ENCODE measurements at regions not wholly inside any gene's neighbourhood (a gene's known extent, or its start where the extent isn't known, plus 50 kb on each side); places are given as distances from the start of the nearest gene placed in this dataset.
A peak's percentile ranks its signal among the peaks of the same experiment; 100 is the strongest.
"Not testable (repeated sequence)": the region's sequence is repeated elsewhere in the genome, so short reads cannot be mapped to it uniquely, and the experiment has no call there.

DNA sequence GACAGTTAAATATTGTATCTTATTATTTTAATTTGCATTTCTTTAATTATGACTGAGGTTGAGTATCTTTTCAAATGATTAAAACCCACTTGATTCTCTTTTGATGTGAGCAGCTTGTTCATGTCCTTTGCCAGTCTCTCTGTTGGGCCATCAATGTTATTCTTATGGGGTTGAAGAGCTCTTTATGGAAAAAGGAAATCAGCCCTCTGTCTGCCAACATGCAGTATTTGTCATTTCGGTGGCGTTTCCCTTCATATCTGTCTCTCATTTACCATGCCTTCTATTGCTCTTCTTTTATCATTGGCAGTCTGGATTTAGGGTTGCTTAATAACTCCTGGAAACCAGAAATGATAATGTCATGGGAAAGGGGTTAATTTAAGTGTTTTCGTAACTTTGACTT lies 340.7 kb upstream of the DNAJC19 start:
- no peak for DNase-seq (ENCODE audit: low spot score)

DNA sequence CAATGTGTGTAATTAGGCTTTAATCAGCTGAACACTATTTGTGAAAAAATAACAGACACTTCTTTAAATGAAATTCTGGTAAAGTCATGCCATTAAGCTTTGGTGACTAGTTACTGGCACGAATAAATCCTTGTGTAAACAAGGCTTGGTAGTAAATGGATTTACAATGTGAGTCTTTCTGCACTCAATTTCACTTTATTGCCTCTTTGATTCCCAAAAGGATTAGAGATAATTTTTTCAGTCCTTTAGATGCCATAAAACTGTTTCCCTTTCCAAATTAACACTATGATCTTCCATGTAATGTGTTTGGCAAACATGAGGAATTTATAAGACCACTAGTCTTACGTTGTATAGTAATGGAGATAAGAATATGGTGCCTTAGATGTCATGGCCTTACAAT lies 339.5 kb upstream of the DNAJC19 start:
- DNase-seq (ENCODE audit: low spot score) = no peak

DNA sequence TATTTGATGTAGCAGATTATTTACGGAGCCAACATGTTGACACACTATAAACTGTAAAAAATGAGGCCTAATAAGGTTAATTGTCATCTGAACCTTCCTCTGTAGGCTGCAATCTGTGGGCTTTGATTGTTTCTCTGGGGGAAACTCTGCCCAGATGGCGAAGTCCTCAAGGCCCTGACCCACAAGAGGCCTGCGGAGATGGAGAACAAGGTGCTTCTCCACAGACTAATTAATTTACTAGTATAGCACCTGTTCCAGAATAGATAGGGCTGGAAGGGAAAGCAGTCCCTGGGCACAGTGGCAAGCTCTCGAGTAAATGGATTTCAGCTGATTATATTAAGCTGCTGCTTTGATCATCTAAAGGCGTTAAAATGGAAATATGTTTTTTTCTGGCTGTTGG lies 338.8 kb upstream of the DNAJC19 start:
- no peak for DNase-seq (ENCODE audit: low spot score)

DNA sequence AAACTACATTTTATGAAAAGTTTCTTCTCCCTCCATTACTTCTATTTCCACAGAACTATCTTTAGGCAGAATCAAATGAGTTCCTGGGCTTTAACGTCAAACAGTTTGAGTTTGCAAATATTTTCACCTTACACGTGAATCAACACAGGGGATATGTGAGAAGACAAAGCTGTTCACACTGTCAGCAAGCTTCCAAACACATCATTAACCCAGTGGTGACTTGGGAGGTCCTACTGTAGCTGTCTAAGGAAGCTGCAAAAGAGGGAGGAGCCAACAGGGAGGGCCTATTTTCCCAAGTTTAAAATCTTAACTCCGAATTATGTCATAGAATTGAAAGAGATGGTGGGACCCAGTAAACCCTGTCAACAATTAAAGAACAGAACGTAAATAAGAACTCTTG lies 337.8 kb upstream of the DNAJC19 start:
- DNase-seq (ENCODE audit: low spot score) = no peak

DNA sequence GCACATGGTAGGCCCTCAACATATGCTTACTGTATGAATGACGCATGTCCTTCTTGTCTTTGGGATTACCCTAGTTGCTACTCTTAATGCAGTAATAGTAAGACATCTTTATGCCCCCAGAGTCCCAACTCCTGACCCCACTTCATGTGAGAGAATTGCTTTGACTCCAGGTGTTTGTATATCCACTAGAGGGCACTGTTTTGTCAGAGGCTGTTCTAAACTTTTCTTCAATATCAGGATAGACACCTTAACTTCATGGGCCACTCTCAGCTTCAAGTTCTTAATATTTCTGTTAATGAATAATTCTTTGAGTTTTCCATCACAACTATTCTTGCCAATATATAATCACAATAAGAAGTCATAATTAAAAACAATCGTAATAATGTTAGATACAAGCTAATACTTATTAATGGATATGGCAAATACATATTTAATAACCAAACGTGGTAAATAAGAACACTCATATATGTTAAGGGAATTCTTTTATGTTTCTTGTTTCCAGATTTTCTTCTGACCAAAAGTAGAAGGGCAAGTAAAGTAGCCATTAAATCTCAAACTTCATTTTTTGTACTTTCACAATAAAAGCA lies 337.2 kb upstream of the DNAJC19 start:
- DNase-seq (ENCODE audit: low spot score) = peak; percentile 59

DNA sequence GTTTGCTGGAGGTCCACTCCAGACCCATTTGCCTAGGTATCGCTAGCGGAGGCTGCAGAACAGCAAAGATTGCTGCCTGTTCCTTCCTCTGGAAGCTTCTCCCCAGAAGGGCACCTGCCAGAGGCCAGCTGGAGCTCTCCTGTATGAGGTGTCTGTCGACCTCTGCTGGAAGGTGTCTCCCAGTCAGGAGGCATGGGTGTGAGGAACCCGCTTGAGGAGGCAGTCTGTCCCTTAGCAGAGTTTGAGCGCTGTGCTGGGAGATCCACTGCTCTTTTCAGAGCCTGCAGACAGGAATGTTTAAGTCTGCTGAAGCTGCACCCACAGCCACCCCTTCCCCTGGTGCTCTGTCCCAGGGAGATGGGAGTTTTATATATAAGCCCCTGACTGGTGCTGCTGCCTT lies 335.0 kb upstream of the DNAJC19 start:
- DNase-seq (ENCODE audit: low spot score) = not testable (repeated sequence)

DNA sequence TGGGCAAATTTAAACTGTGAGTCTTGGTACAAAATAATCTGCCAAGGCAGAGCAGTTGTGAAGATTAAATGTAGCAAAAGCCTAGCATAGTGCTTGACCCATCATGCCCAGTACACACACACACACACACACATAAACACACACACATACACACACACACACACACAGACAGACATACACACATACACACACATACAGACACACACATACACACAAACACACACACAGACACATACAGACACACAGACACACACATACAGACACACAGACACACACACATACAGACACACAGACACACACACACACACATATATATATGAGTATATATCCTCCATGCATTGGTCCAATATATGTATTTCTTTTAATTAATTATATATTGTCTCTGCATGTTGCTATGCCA lies 328.8 kb upstream of the DNAJC19 start:
- no peak for DNase-seq (ENCODE audit: low spot score)

DNA sequence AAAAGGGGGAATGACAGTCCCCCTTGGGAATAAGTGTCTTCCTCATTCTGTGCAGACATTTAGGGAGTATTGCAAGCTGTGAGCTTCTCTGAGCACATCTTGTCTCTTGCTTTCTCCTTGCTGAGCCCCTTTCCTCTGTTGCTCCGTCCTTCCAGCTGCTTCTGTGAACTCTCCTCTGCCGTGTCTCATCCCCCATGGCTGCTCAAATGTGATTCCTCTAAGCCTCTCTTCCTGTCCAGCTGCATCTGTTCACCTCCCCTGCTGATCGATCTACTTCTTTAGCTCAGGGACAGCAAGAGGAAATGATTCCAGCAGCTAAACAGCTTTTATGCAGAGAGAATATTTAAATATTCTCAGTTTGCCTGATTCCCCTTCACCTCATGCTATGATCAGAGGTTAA lies 328.0 kb upstream of the DNAJC19 start:
- no peak for DNase-seq (ENCODE audit: low spot score)

DNA sequence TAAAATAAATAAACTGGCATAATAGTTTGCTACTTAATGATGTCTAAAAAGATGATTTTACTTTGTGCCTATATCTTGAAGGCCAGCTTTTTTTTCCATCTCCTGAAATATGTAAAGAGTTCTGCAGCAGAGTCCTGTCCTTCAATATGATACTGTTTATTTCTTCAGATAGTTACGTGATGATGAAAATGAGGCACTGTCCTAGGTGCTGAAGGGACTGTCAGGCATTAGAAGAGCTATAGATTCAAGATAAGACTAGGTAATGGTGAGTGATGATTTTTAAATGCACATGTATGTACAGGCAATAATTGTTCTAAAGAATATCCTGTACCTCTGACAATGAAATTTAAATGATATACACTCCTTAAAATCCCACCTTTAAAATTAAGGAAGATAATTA lies 326.9 kb upstream of the DNAJC19 start:
- DNase-seq (ENCODE audit: low spot score) = peak; percentile 34

DNA sequence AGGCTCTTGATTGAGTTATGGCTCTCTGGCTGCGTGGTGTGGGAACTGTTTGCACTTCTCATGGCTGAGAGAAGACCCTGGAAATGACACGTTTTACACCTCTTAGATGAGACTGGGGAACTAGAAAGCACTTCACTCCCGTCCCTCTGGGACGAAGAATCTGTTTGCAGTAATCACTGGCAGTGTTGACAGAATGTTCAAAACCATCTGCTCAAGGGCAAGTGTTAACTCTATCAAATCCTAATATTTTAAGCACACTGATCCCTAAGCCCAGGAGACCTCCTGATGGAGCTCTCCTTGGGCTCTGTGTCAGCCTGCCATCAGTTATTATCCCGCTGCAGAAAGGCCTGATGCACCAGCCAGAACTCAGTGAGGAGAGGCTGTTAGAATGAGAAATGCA lies 323.8 kb upstream of the DNAJC19 start:
- no peak for DNase-seq (ENCODE audit: low spot score)

DNA sequence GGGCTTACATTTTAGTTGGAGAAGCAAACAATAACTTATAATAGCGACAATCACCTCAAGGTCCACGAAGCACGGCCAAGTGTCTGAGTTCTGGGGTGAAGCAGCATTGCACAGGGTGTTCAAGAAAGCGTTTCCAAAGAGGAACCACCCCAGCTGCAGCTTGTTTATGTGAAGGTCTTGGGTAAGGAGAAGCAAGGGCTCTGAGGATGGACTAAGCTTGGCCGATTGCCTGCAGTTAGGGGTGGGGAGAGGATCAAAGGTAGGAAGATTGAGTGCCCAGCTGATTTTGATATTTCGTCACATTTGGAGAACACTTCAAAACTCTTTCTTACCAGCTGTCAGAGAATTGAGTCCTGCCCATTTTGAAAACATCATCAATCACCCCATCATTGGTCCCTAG lies 321.6 kb upstream of the DNAJC19 start:
- no peak for DNase-seq (ENCODE audit: low spot score)

DNA sequence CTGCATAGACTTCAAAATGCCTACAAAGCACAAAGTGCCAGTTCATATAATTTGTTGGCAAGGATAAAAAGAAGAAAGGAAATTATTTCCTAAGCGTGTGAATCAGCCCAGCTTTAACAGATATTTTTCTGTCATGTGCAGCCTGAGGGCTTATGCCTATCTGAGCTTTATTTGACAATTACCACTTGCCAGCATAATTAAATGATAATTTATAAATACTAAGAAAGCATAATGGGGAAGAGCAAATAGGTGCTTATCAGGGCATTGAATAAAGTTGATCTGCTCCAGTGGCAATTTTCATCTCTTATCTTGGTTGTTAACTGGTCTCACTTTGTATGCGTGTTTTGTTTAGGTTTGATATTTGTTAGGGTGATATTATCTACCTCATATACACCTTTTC lies 313.4 kb upstream of the DNAJC19 start:
- DNase-seq (ENCODE audit: low spot score) = no peak

DNA sequence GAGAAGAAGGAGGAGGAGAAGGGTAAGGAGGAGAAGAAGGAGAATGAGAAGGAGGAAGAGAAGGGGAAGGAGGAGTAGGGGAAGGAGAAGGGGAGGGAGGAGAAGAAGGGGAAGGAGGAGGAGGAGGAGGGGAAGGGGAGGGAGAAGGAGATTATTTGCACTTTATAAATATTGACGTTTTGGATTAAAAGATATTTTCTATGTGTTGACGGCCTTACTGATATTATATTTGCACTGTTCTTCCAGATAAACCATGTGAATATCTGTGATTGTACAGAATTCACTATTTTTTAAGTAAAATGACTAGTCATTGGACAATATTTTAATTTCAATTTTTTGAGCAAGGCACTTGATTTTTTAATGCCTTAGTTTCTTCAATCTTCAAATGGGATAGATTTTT lies 310.5 kb upstream of the DNAJC19 start:
- DNase-seq (ENCODE audit: low spot score) = no peak

DNA sequence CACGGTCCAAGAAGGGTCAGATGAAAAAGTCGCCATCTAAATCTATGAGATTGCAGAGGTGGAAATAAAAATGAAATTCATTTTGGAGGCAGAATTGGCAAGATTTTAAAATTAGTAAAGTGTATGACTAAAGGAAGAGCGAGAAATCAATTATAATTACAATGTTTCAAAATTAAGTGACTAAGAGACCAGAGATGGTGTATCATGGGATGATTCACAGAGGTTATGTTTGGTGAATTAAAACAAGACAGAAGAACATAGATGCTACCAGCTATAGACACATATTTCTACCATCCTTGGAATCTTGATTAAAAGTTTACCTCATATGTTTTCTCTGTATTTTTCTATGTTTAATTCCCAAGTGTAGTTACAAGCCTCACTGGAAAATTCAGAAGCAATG lies 308.9 kb upstream of the DNAJC19 start:
- no peak for DNase-seq (ENCODE audit: low spot score)

DNA sequence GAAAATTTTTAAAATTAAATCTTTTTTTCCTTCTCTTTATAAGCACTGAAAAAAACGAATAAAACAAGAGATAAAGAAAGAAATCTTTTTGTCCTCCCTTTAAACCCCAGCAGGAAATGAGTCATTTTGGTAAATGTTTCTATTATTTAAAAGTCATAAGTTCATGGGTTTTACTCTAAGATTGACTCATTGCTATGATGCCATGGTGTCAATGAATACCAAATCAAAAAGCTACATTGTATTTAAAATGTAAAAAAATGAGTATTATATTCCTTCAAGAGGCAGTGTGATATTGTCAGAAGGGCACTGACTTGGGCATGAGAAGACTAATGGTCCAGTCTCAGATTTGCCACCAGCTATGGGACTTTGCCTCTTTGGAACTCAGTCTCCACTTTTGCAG lies 303.4 kb upstream of the DNAJC19 start:
- DNase-seq (ENCODE audit: low spot score) = no peak

DNA sequence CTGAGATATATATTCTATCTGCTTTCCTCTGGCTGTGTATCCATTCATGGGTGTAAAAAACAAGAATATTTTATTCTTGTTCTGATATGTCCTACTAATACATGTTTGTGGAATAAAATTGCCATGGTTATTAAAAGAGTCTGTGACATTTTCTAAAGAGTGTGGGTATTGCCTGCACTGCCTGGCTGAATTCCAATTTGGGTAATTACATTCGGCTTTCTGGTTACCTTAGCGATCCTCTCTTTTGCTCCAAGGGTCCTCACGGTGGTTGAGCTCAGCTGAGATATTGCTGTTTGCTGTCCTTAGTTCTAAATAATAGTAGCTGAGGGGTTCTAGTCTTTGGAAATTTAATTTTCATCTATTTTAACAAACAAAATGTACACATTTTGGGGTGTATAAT lies 301.4 kb upstream of the DNAJC19 start:
- no peak for DNase-seq (ENCODE audit: low spot score)

DNA sequence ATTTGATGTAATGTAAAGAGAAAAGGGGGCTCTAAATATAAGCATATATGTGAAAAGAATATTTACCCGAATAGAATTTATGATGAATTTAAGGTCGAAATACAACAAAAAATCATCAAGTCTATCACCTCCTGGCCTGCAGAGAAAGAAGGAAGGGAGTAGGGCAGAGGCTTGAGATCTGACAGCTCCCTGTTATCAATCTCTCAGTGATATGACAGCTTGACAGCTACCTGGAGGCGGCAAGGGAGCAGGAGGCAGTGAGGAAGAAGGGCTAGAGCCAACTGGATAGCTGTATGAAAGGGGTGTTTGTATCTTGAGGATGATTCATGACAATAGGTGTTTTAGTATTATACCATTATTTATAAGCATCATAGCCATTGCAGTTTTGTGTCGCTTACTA lies 299.8 kb upstream of the DNAJC19 start:
- DNase-seq (ENCODE audit: low spot score) = no peak

DNA sequence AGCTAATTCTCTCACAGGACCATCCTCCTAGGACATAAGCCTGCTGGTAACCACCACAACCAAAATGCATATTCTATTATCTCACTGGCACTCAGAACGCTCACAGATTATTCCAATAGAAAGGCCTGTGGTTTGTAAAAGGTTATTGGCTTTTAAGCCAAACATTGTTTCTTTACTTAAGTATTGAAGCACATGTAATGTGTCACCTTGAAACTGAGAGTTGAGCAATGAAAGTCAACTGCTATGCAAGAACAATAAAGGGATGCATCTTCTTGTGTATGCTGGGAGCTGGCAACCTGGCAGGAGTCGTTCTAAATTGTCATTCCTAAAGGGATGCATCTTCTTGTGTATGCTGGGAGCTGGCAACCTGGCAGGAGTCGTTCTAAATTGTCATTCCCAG lies 298.6 kb upstream of the DNAJC19 start:
- no peak for DNase-seq (ENCODE audit: low spot score)

DNA sequence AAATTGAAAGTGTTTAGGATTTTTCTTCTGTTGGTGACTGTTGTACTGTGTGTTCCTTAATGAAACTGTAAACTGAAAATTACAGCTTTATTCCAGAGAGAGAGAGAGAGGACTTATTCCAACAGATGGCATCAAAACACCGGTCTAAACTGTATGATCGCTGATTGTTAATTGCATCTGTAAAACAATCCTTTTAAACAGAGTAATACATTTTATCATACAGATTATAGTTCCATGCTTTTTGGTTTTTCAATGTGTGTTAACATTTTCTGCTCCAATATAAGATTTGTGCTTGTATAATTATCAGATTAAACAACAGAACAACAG lies 289.7 kb upstream of the DNAJC19 start:
- no peak for DNase-seq (ENCODE audit: low spot score)

DNA sequence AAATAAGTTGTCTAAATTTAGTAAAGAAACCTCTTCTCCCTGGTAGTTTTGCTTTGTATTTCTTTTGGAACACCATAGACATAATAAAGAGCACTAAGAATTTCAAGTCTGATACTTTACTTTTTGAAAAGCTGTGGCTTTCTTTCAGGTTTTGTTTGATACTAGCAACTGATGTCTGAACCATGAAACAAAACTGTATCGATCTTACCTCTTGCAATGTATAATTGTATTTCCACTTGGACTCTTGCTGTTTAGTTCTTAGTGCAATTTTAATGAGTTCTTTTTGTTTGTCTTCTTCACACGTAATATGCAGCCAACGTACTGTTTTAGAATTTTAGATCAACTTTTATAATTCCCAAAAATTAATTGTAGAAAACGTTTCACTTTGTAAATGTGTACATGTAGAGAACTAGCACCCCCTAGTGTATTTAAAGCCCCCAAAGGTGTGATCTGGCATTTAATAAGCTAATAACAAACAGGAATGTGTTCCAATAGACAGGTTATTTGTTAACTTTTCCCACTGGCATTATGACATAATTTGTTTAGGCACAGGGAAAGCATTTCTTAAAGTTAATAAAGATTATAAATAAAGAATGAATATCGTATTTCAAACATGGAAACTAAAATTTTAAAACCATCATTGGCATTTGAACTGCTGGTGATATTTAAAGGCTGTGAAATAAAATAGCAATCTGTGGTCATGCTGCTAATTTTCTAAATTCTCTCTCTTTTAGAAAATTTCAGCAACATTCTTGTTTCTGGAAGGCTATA lies 289.1 kb upstream of the DNAJC19 start:
- DNase-seq (ENCODE audit: low spot score) = peak; percentile 37

DNA sequence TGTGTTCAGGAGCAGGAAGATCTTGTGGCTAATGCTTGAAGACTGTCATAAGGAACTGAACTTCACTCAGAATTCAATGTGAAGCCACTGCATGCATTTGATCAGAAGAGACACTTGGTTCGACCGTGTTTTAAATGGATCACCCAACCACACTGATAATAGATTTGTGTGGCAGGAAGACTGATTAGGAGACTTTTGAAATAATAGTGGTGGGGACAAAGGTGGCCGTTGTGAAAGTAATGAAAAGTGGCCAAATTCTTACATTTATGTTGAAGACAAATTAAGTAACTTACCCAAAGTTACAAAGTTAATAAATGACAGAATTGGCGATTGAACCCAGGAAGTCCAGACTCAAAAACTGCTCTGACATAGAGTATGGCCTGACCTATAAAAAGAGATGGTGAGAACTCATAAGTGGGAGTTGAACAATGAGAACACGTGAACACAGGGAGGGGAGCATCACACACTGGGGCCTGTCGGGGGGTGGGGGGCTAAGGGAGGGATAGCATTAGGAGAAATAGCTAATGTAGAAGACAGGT lies 286.9 kb upstream of the DNAJC19 start:
- no peak for DNase-seq (ENCODE audit: low spot score)

DNA sequence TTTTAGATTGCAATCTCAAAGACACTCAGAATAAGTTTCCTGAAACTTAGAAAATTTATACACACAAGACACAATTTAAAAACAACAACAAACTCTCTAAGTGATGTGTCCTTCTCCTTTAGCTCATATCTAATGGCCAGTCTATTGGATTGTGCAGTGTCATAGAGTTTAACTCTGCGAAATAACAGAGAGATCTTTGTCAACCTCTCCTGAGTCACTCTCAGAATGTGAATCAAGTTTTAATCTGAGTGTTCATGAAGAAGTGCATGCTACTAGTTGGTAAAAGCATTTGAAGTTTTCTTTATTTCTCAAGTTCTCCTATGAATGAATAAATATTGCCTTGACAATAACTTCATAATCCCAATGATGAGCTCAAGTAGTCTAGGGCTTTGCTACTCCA lies 284.5 kb upstream of the DNAJC19 start:
- no peak for DNase-seq (ENCODE audit: low spot score)

DNA sequence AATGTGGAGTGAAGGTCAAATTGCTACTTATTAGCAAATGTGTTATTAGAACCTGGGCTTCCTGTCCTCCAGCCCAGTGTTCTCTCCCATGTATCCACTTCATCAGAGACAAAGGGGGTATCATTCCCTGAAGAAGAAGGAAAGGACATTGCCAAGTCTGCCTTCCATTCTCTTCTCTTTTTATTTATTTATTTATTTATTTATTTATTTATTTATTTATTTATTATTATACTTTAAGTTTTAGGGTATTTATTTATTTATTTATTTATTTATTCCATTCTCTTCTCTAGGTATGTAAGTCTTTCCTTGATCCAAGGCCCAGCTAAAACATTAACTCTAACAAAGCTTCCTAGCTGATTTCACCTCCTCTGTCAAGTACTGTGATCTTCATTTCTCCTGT lies 277.8 kb upstream of the DNAJC19 start:
- DNase-seq (ENCODE audit: low spot score) = no peak

DNA sequence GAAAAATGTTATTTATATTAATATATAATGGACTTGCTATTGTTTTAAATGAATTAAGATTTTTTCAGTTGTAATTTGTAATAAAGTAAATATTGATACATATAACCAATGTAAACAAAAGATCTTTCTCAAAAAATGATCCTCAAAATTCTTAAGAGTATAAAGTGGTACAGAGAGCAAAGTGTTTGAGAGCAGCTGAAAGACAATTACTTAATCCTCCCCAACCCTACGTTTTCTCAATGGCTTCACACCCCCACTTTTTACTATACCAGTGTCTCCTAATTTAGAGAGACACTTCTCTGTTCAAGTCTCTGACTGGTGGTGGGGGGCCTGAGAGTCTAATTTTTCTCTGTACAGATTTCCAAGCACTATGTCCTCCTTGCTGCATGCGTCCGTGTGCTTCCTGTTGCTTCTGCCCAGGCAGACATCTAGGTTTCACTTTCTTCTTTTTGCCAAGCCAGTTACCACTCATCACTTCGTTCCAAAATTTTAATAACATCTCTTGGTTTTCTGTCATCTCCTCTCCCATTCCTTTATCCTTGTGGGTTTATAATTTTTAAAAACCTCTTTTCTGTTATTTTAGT lies 276.3 kb upstream of the DNAJC19 start:
- DNase-seq (ENCODE audit: low spot score) = peak; percentile 10

All from NAMALWA (cell line).